Transverse colon (tissue), 4 donors: ENCODE measurements at regions not wholly inside any gene's neighbourhood (a gene's known extent, or its start where the extent isn't known, plus 50 kb on each side); places are given as distances from the start of the nearest gene placed in this dataset.

Source experiments
- CTCF ChIP-seq, 5 experiments: fragments of 200-600 bp in 3 of 5; fragments of 450-650 bp in 2 of 5; sonication (generic) in 3 of 5; IDR thresholded peaks; 1 replicate in 2 of 5; 2 replicates in 3 of 5; pipeline ENCODE4 v1.5.1; 2016 to 2017; ENCODE audit warnings: antibody characterized with exemption in 5 of 5, inconsistent platforms in 3 of 5, mild to moderate bottlenecking in 2 of 5, moderate library complexity in 1 of 5
- POLR2A ChIP-seq: fragments of 450-650 bp; IDR thresholded peaks from one replicate; pipeline ENCODE4 v1.6.1; 2016; ENCODE audit warnings: antibody characterized with exemption, mild to moderate bottlenecking, moderate library complexity
- POLR2AphosphoS5 ChIP-seq, 3 donors: sonication (generic); formaldehyde crosslinking; IDR thresholded peaks; one replicate each; pipeline ENCODE4 v1.6.1; 2016; ENCODE audit warnings: antibody characterized with exemption in 3 of 3

- TF ChIP-seq CTCF (IDR thresholded peaks at IDR 0.05): no peak
- no peak for TF ChIP-seq POLR2A
- TF ChIP-seq POLR2AphosphoS5 (IDR thresholded peaks at IDR 0.05): no peak
Observed at GRCh38 chr13:109677206-109677605, 109.2 kb downstream of the IRS2 start.
